ENCODE measurements at regions not wholly inside any gene's neighbourhood (a gene's known extent, or its start where the extent isn't known, plus 50 kb on each side); places are given as distances from the start of the nearest gene placed in this dataset.

- Histone ChIP-seq H3K36me3 (replicated peaks; ENCODE audit: low read depth, low read length) (no peaks in the 10 kb centered on the region), H3K79me2 (ENCODE audit: low read length) (no peaks in the 10 kb centered on the region), H3K27ac (ENCODE audit: low read length) (no peak overlapping the region), H3K9me3 (ENCODE audit: insufficient read depth, low read length) (no peaks in the 10 kb centered on the region), H3K4me1 (ENCODE audit: low read length) (no peaks in the 10 kb centered on the region), H3K27me3 (ENCODE audit: low read depth, low read length) (no peaks in the 10 kb centered on the region), H3K4me2 (ENCODE audit: low read length) (no peak overlapping the region), H3K4me3 (ENCODE audit: low read length) (no peak overlapping the region), H3K9ac (ENCODE audit: low read length) (no peak overlapping the region), H4K20me1 (ENCODE audit: insufficient read depth, low read length) (no peaks in the 10 kb centered on the region), H2AFZ (ENCODE audit: low read depth, low read length) (no peak overlapping the region)
- TF ChIP-seq EZH2phosphoT487 (IDR thresholded peaks at IDR 0.05; ENCODE audit: low read depth) (no peak), CTCF (IDR thresholded peaks at IDR 0.05; ENCODE audit: low read depth, low read length) (no peak)
Observed at GRCh38 chr9:108191065-108191464, 664.7 kb downstream of the ACTL7B start.

DNA sequence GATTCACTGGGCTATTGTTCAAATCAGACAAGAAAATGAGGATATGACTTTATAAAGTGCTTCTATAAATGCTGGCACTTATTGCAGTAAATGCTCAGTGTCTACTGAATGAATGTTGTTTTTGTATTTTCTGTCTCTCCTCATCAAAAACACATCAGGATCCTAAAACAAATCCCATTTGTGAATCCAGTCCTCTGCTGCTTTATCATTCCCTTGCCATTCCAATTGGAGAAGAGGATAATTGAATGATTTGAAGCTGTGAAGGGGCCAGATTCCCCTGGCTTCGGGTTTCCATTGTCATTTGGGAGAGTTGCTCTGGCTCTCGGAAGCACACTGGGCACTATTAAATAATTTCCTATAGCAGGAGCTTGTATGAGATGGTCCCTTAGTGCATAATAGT is 666.8 kb downstream of the ACTL7B start:
- Histone ChIP-seq H4K20me1 (ENCODE audit: insufficient read depth, low read length) (no peaks in the 10 kb centered on the region), H3K9me3 (ENCODE audit: insufficient read depth, low read length) (no peaks in the 10 kb centered on the region), H2AFZ (ENCODE audit: low read depth, low read length) (no peak overlapping the region), H3K79me2 (ENCODE audit: low read length) (no peaks in the 10 kb centered on the region), H3K9ac (ENCODE audit: low read length) (no peak overlapping the region), H3K4me1 (ENCODE audit: low read length) (no peaks in the 10 kb centered on the region), H3K36me3 (replicated peaks; ENCODE audit: low read depth, low read length) (no peaks in the 10 kb centered on the region), H3K27me3 (ENCODE audit: low read depth, low read length) (no peaks in the 10 kb centered on the region), H3K4me3 (ENCODE audit: low read length) (no peak overlapping the region), H3K27ac (ENCODE audit: low read length) (no peak overlapping the region), H3K4me2 (ENCODE audit: low read length) (no peak overlapping the region)
- TF ChIP-seq EZH2phosphoT487 (IDR thresholded peaks at IDR 0.05; ENCODE audit: low read depth) (no peak), CTCF (IDR thresholded peaks at IDR 0.05; ENCODE audit: low read depth, low read length) (no peak)

DNA sequence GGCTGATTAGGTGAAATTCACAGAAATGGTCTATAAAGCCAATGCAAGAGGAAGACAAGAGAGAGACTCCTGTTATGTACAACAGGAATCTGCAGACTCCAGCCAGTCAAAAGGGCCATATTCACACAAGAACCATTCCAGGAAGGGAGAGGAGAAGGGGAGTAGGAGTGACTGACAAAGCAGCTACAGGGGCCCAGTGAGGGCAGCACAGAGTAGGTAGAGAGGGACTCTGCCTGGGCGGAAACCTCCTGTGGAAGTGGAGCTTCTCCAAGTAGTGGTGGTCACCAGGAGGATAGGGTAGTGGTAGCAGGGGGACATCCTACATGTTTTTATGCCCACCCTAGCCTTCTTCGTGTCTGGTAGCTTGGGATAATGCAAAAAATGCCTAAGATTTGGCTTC is 667.3 kb downstream of the ACTL7B start:
- Histone ChIP-seq H3K4me3 (ENCODE audit: low read length) (no peak overlapping the region), H3K9me3 (ENCODE audit: insufficient read depth, low read length) (no peaks in the 10 kb centered on the region), H3K9ac (ENCODE audit: low read length) (no peak overlapping the region), H3K36me3 (replicated peaks; ENCODE audit: low read depth, low read length) (no peaks in the 10 kb centered on the region), H2AFZ (ENCODE audit: low read depth, low read length) (no peak overlapping the region), H3K27me3 (ENCODE audit: low read depth, low read length) (no peaks in the 10 kb centered on the region), H3K4me2 (ENCODE audit: low read length) (no peak overlapping the region), H3K79me2 (ENCODE audit: low read length) (no peaks in the 10 kb centered on the region), H4K20me1 (ENCODE audit: insufficient read depth, low read length) (no peaks in the 10 kb centered on the region), H3K4me1 (ENCODE audit: low read length) (peaks cover 3% of the 10 kb centered on the region; the same call in 1 of the 2 replicates), H3K27ac (ENCODE audit: low read length) (no peak overlapping the region)
- TF ChIP-seq EZH2phosphoT487 (IDR thresholded peaks at IDR 0.05; ENCODE audit: low read depth) (no peak), CTCF (IDR thresholded peaks at IDR 0.05; ENCODE audit: low read depth, low read length) (no peak)

- Histone ChIP-seq H3K36me3 (replicated peaks; ENCODE audit: low read depth, low read length) (no peaks in the 10 kb centered on the region), H3K79me2 (ENCODE audit: low read length) (no peaks in the 10 kb centered on the region), H3K27me3 (ENCODE audit: low read depth, low read length) (no peaks in the 10 kb centered on the region), H3K4me2 (ENCODE audit: low read length) (no peak overlapping the region), H3K4me3 (ENCODE audit: low read length) (no peak overlapping the region), H4K20me1 (ENCODE audit: insufficient read depth, low read length) (no peaks in the 10 kb centered on the region), H3K9me3 (ENCODE audit: insufficient read depth, low read length) (no peaks in the 10 kb centered on the region), H3K27ac (ENCODE audit: low read length) (no peak overlapping the region), H2AFZ (ENCODE audit: low read depth, low read length) (no peak overlapping the region), H3K4me1 (ENCODE audit: low read length) (peaks cover 16% of the 10 kb centered on the region), H3K9ac (ENCODE audit: low read length) (no peak overlapping the region)
- no peak for TF ChIP-seq EZH2phosphoT487 (IDR thresholded peaks at IDR 0.05; ENCODE audit: low read depth)
- TF ChIP-seq CTCF (IDR thresholded peaks at IDR 0.05; ENCODE audit: low read depth, low read length): no peak
Observed at GRCh38 chr9:108186642-108187395, 669.0 kb downstream of the ACTL7B start.
